ENCODE measurements at regions not wholly inside any gene's neighbourhood (a gene's known extent, or its start where the extent isn't known, plus 50 kb on each side); places are given as distances from the start of the nearest gene placed in this dataset.

GRCh38 chr3:178146406-178146831 is 389.8 kb upstream of the KCNMB2 start:
- intact Hi-C loops (cut with micrococcal nuclease; ENCODE audit: unreplicated experiment), result no loop called here
- POLR2A ChIA-PET, result no interaction called here
- CTCF ChIA-PET, result no interaction called here

GRCh38 chr3:178147001-178147400 is 389.2 kb upstream of the KCNMB2 start:
- POLR2A ChIA-PET, result no interaction called here
- intact Hi-C loops (cut with micrococcal nuclease; ENCODE audit: unreplicated experiment), result no loop called here
- no peaks in the 10 kb centered on the region for H3K4me1 Mint-ChIP-seq (ENCODE audit: low read depth, unreplicated experiment)

More at GRCh38 chr3:178146406-178146831, 389.8 kb upstream of the KCNMB2 start:
- no TSS peak for BruUV-seq (replicated peaks)
- Mint-ChIP-seq H3K27me3 (ENCODE audit: insufficient read depth, unreplicated experiment) (no peaks in the 10 kb centered on the region), H3K4me1 (ENCODE audit: low read depth, unreplicated experiment) (no peaks in the 10 kb centered on the region), H3K36me3 (ENCODE audit: insufficient read depth, unreplicated experiment) (no peaks in the 10 kb centered on the region), H3K27ac (ENCODE audit: unreplicated experiment) (no peak overlapping the region), H3K4me3 (ENCODE audit: unreplicated experiment) (no peak overlapping the region), H3K9me3 (ENCODE audit: unreplicated experiment) (peaks cover 9% of the 10 kb centered on the region)
- no peaks in the 10 kb centered on the region for H3K27me3 ChIP-seq (replicated peaks; ENCODE audit: control insufficient read depth, insufficient read depth, low read length)
- H3K4me1 ChIP-seq, result no peaks in the 10 kb centered on the region
- H3K9me3 ChIP-seq, result no peaks in the 10 kb centered on the region
- DNase-seq, result no peak
- H3K36me3 ChIP-seq (ENCODE audit: control insufficient read depth, insufficient read depth, low read length), result no peaks in the 10 kb centered on the region
- TF ChIP-seq CTCF (IDR thresholded peaks at IDR 0.05; ENCODE audit: insufficient read depth in 1 of 2, low read depth in 1 of 2, low read length in 1 of 2, severe bottlenecking in 1 of 2, unreplicated experiment in 1 of 2), result no peak
- no peak overlapping the region for H3K4me3 ChIP-seq (ENCODE audit: low read depth, low read length)

DNA sequence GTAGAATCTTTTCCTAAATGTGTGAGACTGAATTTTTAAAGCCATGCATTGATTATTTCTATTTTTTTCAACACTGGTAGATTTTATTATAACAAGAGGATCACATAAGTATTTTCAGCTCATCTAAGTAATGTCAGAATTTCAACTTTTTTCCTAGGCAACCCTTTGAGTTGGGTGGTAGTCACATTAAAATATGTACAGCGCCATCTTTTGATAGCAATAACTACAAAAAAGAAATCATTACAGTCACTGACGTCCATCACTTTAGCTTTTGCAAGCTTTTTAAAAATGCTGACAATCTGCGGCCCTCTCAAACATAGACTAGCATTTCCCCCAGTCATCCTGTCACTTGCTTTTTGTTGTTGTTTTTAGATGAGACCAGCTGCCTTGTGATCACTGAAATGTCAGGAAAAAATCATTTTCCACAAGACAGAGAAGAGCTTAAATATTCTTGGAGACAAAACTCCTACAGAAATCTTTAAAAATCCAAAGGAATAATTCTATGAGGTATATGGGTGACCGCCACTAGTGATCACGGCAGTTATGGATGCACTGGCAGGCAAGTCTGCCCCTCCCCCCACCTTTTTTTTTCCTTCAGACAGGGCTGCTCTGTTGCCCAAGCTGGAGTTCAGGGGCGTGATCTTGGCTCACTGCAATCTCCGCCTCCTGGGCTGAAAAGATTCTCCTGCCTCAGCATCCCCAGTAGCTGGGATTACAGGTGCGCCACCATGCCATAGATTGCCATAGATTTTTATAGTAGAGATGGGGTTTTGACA is 384.0 kb upstream of the KCNMB2 start:
- Mint-ChIP-seq H3K9me3 (ENCODE audit: unreplicated experiment) (no peaks in the 10 kb centered on the region), H3K4me1 (ENCODE audit: low read depth, unreplicated experiment) (no peaks in the 10 kb centered on the region), H3K36me3 (ENCODE audit: insufficient read depth, unreplicated experiment) (no peaks in the 10 kb centered on the region), H3K27ac (ENCODE audit: unreplicated experiment) (no peak overlapping the region), H3K27me3 (ENCODE audit: insufficient read depth, unreplicated experiment) (no peaks in the 10 kb centered on the region), H3K4me3 (ENCODE audit: unreplicated experiment) (no peak overlapping the region)
- no peaks in the 10 kb centered on the region for H3K36me3 ChIP-seq (ENCODE audit: control insufficient read depth, insufficient read depth, low read length)
- no peak overlapping the region for H3K4me3 ChIP-seq (ENCODE audit: low read depth, low read length)
- DNase-seq, result no peak
- CTCF ChIA-PET, result no interaction called here
- POLR2A ChIA-PET, result no interaction called here
- no peaks in the 10 kb centered on the region for H3K4me1 ChIP-seq
- intact Hi-C loops (cut with micrococcal nuclease; ENCODE audit: unreplicated experiment), result loop anchor here (10.0 kb wide), 2 partner anchors 173 to 233 kb away; no protein-coding TSS in a partner anchor
- no peak for TF ChIP-seq CTCF (IDR thresholded peaks at IDR 0.05; ENCODE audit: insufficient read depth in 1 of 2, low read depth in 1 of 2, low read length in 1 of 2, severe bottlenecking in 1 of 2, unreplicated experiment in 1 of 2)
- BruUV-seq (replicated peaks), result no TSS peak
- no peaks in the 10 kb centered on the region for H3K27me3 ChIP-seq (replicated peaks; ENCODE audit: control insufficient read depth, insufficient read depth, low read length)
- no peaks in the 10 kb centered on the region for H3K9me3 ChIP-seq

More at GRCh38 chr3:178147001-178147400, 389.2 kb upstream of the KCNMB2 start:
- Histone ChIP-seq H3K27me3 (replicated peaks; ENCODE audit: control insufficient read depth, insufficient read depth, low read length) (no peaks in the 10 kb centered on the region), H3K4me3 (ENCODE audit: low read depth, low read length) (no peak overlapping the region), H3K9me3 (no peaks in the 10 kb centered on the region), H3K36me3 (ENCODE audit: control insufficient read depth, insufficient read depth, low read length) (no peaks in the 10 kb centered on the region), H3K4me1 (no peaks in the 10 kb centered on the region)
- no TSS peak for BruUV-seq (replicated peaks)
- Mint-ChIP-seq H3K36me3 (ENCODE audit: insufficient read depth, unreplicated experiment) (no peaks in the 10 kb centered on the region), H3K27me3 (ENCODE audit: insufficient read depth, unreplicated experiment) (no peaks in the 10 kb centered on the region), H3K4me3 (ENCODE audit: unreplicated experiment) (no peak overlapping the region), H3K27ac (ENCODE audit: unreplicated experiment) (no peak overlapping the region), H3K9me3 (ENCODE audit: unreplicated experiment) (peaks cover 3% of the 10 kb centered on the region)
- DNase-seq, result no peak
- CTCF ChIA-PET, result no interaction called here
- TF ChIP-seq CTCF (IDR thresholded peaks at IDR 0.05; ENCODE audit: insufficient read depth in 1 of 2, low read depth in 1 of 2, low read length in 1 of 2, severe bottlenecking in 1 of 2, unreplicated experiment in 1 of 2), result no peak

All from Caco-2 (cell line).